ENCODE measurements at regions not wholly inside any gene's neighbourhood (a gene's known extent, or its start where the extent isn't known, plus 50 kb on each side); places are given as distances from the start of the nearest gene placed in this dataset.

- H3K4me3 Mint-ChIP-seq (ENCODE audit: unreplicated experiment), result no peak overlapping the region
- H3K27me3 Mint-ChIP-seq (ENCODE audit: unreplicated experiment), result no peaks in the 10 kb centered on the region
- no peaks in the 10 kb centered on the region for H3K9me3 Mint-ChIP-seq (ENCODE audit: unreplicated experiment)
- H3K27ac Mint-ChIP-seq (ENCODE audit: unreplicated experiment), result no peak overlapping the region
- H3K36me3 Mint-ChIP-seq (ENCODE audit: low read depth, unreplicated experiment), result no peaks in the 10 kb centered on the region
- no peak for DNase-seq (ENCODE audit: low spot score)
- no peak for TF ChIP-seq CTCF (IDR thresholded peaks at IDR 0.05; ENCODE audit: unreplicated experiment)
- no peaks in the 10 kb centered on the region for H3K4me1 Mint-ChIP-seq (ENCODE audit: unreplicated experiment)
Measured at GRCh38 chr10:57741751-57742150, 525.9 kb downstream of the IPMK start.

- Mint-ChIP-seq H3K36me3 (ENCODE audit: low read depth, unreplicated experiment) (no peaks in the 10 kb centered on the region), H3K27me3 (ENCODE audit: unreplicated experiment) (no peaks in the 10 kb centered on the region), H3K9me3 (ENCODE audit: unreplicated experiment) (no peaks in the 10 kb centered on the region), H3K4me1 (ENCODE audit: unreplicated experiment) (no peaks in the 10 kb centered on the region), H3K27ac (ENCODE audit: unreplicated experiment) (no peak overlapping the region), H3K4me3 (ENCODE audit: unreplicated experiment) (no peak overlapping the region)
- TF ChIP-seq CTCF (IDR thresholded peaks at IDR 0.05; ENCODE audit: unreplicated experiment), result no peak
- no peak for DNase-seq (ENCODE audit: low spot score)
Measured at GRCh38 chr10:57723305-57723704, 544.4 kb downstream of the IPMK start.

GRCh38 chr10:57716884-57717283, 550.8 kb downstream of the IPMK start:
- Mint-ChIP-seq H3K27ac (ENCODE audit: unreplicated experiment) (no peak overlapping the region), H3K4me3 (ENCODE audit: unreplicated experiment) (no peak overlapping the region), H3K36me3 (ENCODE audit: low read depth, unreplicated experiment) (no peaks in the 10 kb centered on the region), H3K27me3 (ENCODE audit: unreplicated experiment) (no peaks in the 10 kb centered on the region), H3K4me1 (ENCODE audit: unreplicated experiment) (no peaks in the 10 kb centered on the region), H3K9me3 (ENCODE audit: unreplicated experiment) (no peaks in the 10 kb centered on the region)
- no peak for DNase-seq (ENCODE audit: low spot score)
- TF ChIP-seq CTCF (IDR thresholded peaks at IDR 0.05; ENCODE audit: unreplicated experiment), result peak; percentile 26

- TF ChIP-seq CTCF (IDR thresholded peaks at IDR 0.05; ENCODE audit: unreplicated experiment), result no peak
- no peaks in the 10 kb centered on the region for H3K4me1 Mint-ChIP-seq (ENCODE audit: unreplicated experiment)
- H3K4me3 Mint-ChIP-seq (ENCODE audit: unreplicated experiment), result no peak overlapping the region
- H3K9me3 Mint-ChIP-seq (ENCODE audit: unreplicated experiment), result no peaks in the 10 kb centered on the region
- DNase-seq (ENCODE audit: low spot score), result no peak
- H3K27ac Mint-ChIP-seq (ENCODE audit: unreplicated experiment), result no peak overlapping the region
- no peaks in the 10 kb centered on the region for H3K36me3 Mint-ChIP-seq (ENCODE audit: low read depth, unreplicated experiment)
- peaks cover 3% of the 10 kb centered on the region for H3K27me3 Mint-ChIP-seq (ENCODE audit: unreplicated experiment)
Measured at GRCh38 chr10:57715233-57715632, 552.5 kb downstream of the IPMK start.

GRCh38 chr10:57707300-57707658, 560.4 kb downstream of the IPMK start:
- H3K9me3 Mint-ChIP-seq (ENCODE audit: unreplicated experiment), result no peaks in the 10 kb centered on the region
- no peak for TF ChIP-seq CTCF (IDR thresholded peaks at IDR 0.05; ENCODE audit: unreplicated experiment)
- H3K4me1 Mint-ChIP-seq (ENCODE audit: unreplicated experiment), result no peaks in the 10 kb centered on the region
- no peaks in the 10 kb centered on the region for H3K36me3 Mint-ChIP-seq (ENCODE audit: low read depth, unreplicated experiment)
- H3K4me3 Mint-ChIP-seq (ENCODE audit: unreplicated experiment), result no peak overlapping the region
- no peak for DNase-seq (ENCODE audit: low spot score)
- H3K27ac Mint-ChIP-seq (ENCODE audit: unreplicated experiment), result no peak overlapping the region
- peaks cover 3% of the 10 kb centered on the region for H3K27me3 Mint-ChIP-seq (ENCODE audit: unreplicated experiment)

Measured in endothelial cell (in vitro differentiated cells).